ENCODE measurements at regions not wholly inside any gene's neighbourhood (a gene's known extent, or its start where the extent isn't known, plus 50 kb on each side); places are given as distances from the start of the nearest gene placed in this dataset.

DNA sequence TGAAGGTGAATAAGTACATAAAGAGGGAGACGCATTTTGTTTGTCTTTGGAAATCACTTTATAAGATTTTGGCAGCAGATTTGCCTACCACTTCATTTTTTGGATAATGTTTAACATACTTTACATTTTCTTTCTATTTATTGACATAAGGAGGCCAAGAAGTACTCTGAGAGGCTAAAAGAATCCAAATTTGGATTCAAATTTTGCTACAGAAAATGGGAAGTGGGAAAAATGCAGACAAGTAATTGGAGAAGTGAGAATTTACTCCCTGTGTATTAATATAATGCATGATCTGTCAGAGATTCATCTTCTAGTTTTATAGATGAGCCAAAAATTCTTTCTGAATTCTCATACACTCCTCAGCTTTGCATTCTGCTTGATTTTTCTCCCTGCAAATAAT, 411.2 kb upstream of the CTNND2 start:
- Histone ChIP-seq H3K27ac (replicated peaks) (no peak overlapping the region), H3K4me3 (replicated peaks; ENCODE audit: insufficient read depth, low read length) (no peak overlapping the region), H3K27me3 (ENCODE audit: insufficient read depth, poor library complexity, severe bottlenecking) (no peaks in the 10 kb centered on the region)
- no peak for DNase-seq (ENCODE audit: low read depth in 1 of 2, low spot score in 1 of 2)
- TF ChIP-seq POLR2AphosphoS5 (IDR thresholded peaks at IDR 0.05; ENCODE audit: low read depth) (no peak), SPI1 (IDR thresholded peaks at IDR 0.05; ENCODE audit: borderline replicate concordance, low read depth) (no peak), GABPA (IDR thresholded peaks at IDR 0.05; ENCODE audit: low read depth) (no peak)
- TF ChIP-seq, protein P1, sequence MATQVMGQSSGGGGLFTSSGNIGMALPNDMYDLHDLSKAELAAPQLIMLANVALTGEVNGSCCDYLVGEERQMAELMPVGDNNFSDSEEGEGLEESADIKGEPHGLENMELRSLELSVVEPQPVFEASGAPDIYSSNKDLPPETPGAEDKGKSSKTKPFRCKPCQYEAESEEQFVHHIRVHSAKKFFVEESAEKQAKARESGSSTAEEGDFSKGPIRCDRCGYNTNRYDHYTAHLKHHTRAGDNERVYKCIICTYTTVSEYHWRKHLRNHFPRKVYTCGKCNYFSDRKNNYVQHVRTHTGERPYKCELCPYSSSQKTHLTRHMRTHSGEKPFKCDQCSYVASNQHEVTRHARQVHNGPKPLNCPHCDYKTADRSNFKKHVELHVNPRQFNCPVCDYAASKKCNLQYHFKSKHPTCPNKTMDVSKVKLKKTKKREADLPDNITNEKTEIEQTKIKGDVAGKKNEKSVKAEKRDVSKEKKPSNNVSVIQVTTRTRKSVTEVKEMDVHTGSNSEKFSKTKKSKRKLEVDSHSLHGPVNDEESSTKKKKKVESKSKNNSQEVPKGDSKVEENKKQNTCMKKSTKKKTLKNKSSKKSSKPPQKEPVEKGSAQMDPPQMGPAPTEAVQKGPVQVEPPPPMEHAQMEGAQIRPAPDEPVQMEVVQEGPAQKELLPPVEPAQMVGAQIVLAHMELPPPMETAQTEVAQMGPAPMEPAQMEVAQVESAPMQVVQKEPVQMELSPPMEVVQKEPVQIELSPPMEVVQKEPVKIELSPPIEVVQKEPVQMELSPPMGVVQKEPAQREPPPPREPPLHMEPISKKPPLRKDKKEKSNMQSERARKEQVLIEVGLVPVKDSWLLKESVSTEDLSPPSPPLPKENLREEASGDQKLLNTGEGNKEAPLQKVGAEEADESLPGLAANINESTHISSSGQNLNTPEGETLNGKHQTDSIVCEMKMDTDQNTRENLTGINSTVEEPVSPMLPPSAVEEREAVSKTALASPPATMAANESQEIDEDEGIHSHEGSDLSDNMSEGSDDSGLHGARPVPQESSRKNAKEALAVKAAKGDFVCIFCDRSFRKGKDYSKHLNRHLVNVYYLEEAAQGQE (IDR thresholded peaks at IDR 0.05; ENCODE audit: insufficient replicate concordance, low read depth): no peak
- TF ChIP-seq, protein P2, sequence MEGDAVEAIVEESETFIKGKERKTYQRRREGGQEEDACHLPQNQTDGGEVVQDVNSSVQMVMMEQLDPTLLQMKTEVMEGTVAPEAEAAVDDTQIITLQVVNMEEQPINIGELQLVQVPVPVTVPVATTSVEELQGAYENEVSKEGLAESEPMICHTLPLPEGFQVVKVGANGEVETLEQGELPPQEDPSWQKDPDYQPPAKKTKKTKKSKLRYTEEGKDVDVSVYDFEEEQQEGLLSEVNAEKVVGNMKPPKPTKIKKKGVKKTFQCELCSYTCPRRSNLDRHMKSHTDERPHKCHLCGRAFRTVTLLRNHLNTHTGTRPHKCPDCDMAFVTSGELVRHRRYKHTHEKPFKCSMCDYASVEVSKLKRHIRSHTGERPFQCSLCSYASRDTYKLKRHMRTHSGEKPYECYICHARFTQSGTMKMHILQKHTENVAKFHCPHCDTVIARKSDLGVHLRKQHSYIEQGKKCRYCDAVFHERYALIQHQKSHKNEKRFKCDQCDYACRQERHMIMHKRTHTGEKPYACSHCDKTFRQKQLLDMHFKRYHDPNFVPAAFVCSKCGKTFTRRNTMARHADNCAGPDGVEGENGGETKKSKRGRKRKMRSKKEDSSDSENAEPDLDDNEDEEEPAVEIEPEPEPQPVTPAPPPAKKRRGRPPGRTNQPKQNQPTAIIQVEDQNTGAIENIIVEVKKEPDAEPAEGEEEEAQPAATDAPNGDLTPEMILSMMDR (IDR thresholded peaks at IDR 0.05; ENCODE audit: insufficient read depth, low read length): no peak

DNA sequence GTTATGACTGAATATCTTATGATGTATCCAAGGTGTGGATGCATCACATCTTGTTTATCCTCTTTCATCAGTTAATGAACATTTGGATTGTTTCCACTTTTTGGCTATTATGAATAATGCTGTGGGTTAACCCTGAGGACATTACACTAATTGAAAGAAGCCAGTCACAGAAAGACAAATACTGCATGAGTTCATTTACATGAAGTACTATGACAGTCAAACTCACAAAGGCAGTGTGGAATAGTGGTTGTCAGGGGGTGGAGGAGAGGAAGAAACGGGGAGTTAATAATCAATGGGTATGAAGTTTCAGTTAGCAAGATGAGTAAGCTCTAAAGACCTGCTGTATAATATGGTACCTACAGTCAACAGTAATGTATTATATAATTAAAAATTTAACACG, 409.4 kb upstream of the CTNND2 start:
- TF ChIP-seq SPI1 (IDR thresholded peaks at IDR 0.05; ENCODE audit: borderline replicate concordance, low read depth) (no peak), GABPA (IDR thresholded peaks at IDR 0.05; ENCODE audit: low read depth) (no peak), POLR2AphosphoS5 (IDR thresholded peaks at IDR 0.05; ENCODE audit: low read depth) (no peak)
- TF ChIP-seq, protein P2 (IDR thresholded peaks at IDR 0.05; ENCODE audit: insufficient read depth, low read length): no peak
- TF ChIP-seq, protein P1 (IDR thresholded peaks at IDR 0.05; ENCODE audit: insufficient replicate concordance, low read depth): no peak
- Histone ChIP-seq H3K27ac (replicated peaks) (no peak overlapping the region), H3K27me3 (ENCODE audit: insufficient read depth, poor library complexity, severe bottlenecking) (no peaks in the 10 kb centered on the region), H3K4me3 (replicated peaks; ENCODE audit: insufficient read depth, low read length) (no peak overlapping the region)
- no peak for DNase-seq (ENCODE audit: low read depth in 1 of 2, low spot score in 1 of 2)

DNA sequence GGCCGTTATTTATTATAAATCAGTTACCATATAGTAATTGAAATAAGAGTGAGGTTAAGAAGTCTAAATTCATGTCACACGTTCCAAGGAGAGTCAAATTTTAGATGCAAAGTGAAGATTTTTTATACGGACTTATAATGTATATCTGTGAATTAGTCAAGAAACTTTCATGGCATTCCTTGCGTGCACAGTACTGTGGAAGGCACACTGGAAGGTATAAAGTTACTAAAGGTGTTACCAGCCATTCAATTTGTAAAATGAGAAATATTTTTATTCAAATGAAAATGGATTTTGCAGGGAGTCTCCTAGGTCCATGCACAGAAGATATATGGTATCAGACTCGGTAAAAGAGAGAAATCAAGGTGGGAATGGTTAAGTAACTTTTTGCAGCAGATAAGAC, 408.1 kb upstream of the CTNND2 start:
- Histone ChIP-seq H3K27ac (replicated peaks) (no peak overlapping the region), H3K27me3 (ENCODE audit: insufficient read depth, poor library complexity, severe bottlenecking) (no peaks in the 10 kb centered on the region), H3K4me3 (replicated peaks; ENCODE audit: insufficient read depth, low read length) (no peak overlapping the region)
- DNase-seq (ENCODE audit: low read depth in 1 of 2, low spot score in 1 of 2): no peak
- TF ChIP-seq, protein P2 (IDR thresholded peaks at IDR 0.05; ENCODE audit: insufficient read depth, low read length): no peak
- TF ChIP-seq SPI1 (IDR thresholded peaks at IDR 0.05; ENCODE audit: borderline replicate concordance, low read depth) (no peak), GABPA (IDR thresholded peaks at IDR 0.05; ENCODE audit: low read depth) (no peak), POLR2AphosphoS5 (IDR thresholded peaks at IDR 0.05; ENCODE audit: low read depth) (no peak)
- TF ChIP-seq, protein P1 (IDR thresholded peaks at IDR 0.05; ENCODE audit: insufficient replicate concordance, low read depth): no peak
